ENCODE measurements at regions not wholly inside any gene's neighbourhood (a gene's known extent, or its start where the extent isn't known, plus 50 kb on each side); places are given as distances from the start of the nearest gene placed in this dataset.

GRCh38 chrX:1871887-1872286 is 257.0 kb downstream of the ASMT start:
- no peak for ATAC-seq (ENCODE audit: low read depth)
- DNase-seq (ENCODE audit: low spot score): no peak
- no peak for TF ChIP-seq CTCF (IDR thresholded peaks at IDR 0.05; ENCODE audit: poor library complexity, severe bottlenecking)

GRCh38 chrX:1873671-1874070 is 258.8 kb downstream of the ASMT start:
- H3K4me1 ChIP-seq (ENCODE audit: insufficient read depth, poor library complexity, severe bottlenecking): no peaks in the 10 kb centered on the region
- H3K9me3 ChIP-seq (ENCODE audit: severe bottlenecking): peaks cover 21% of the 10 kb centered on the region
- H3K27ac ChIP-seq (ENCODE audit: poor library complexity, severe bottlenecking): no peak overlapping the region
- no peak overlapping the region for H3K4me3 ChIP-seq (ENCODE audit: severe bottlenecking)
- ATAC-seq (ENCODE audit: low read depth) (no peak), DNase-seq (ENCODE audit: low spot score) (no peak)
- H3K36me3 ChIP-seq (ENCODE audit: low read depth): no peaks in the 10 kb centered on the region
- TF ChIP-seq CTCF (IDR thresholded peaks at IDR 0.05; ENCODE audit: poor library complexity, severe bottlenecking): no peak
- H3K27me3 ChIP-seq (ENCODE audit: insufficient read depth, poor library complexity, severe bottlenecking): no peaks in the 10 kb centered on the region

More at GRCh38 chrX:1871887-1872286, 257.0 kb downstream of the ASMT start:
- Histone ChIP-seq H3K27me3 (ENCODE audit: insufficient read depth, poor library complexity, severe bottlenecking) (no peaks in the 10 kb centered on the region), H3K9me3 (ENCODE audit: severe bottlenecking) (peaks cover 10% of the 10 kb centered on the region), H3K4me1 (ENCODE audit: insufficient read depth, poor library complexity, severe bottlenecking) (no peaks in the 10 kb centered on the region), H3K27ac (ENCODE audit: poor library complexity, severe bottlenecking) (no peak overlapping the region), H3K4me3 (ENCODE audit: severe bottlenecking) (no peak overlapping the region), H3K36me3 (ENCODE audit: low read depth) (no peaks in the 10 kb centered on the region)

- Histone ChIP-seq H3K4me3 (ENCODE audit: severe bottlenecking) (no peak overlapping the region), H3K36me3 (ENCODE audit: low read depth) (no peaks in the 10 kb centered on the region), H3K27ac (ENCODE audit: poor library complexity, severe bottlenecking) (no peak overlapping the region), H3K9me3 (ENCODE audit: severe bottlenecking) (peaks cover 21% of the 10 kb centered on the region), H3K27me3 (ENCODE audit: insufficient read depth, poor library complexity, severe bottlenecking) (no peaks in the 10 kb centered on the region), H3K4me1 (ENCODE audit: insufficient read depth, poor library complexity, severe bottlenecking) (no peaks in the 10 kb centered on the region)
- TF ChIP-seq CTCF (IDR thresholded peaks at IDR 0.05; ENCODE audit: poor library complexity, severe bottlenecking): no peak
- no peak for ATAC-seq (ENCODE audit: low read depth)
- DNase-seq (ENCODE audit: low spot score): no peak
Measured at GRCh38 chrX:1874416-1874815, 259.6 kb downstream of the ASMT start.

GRCh38 chrX:1874899-1875298 is 260.0 kb downstream of the ASMT start:
- no peak for TF ChIP-seq CTCF (IDR thresholded peaks at IDR 0.05; ENCODE audit: poor library complexity, severe bottlenecking)
- ATAC-seq (ENCODE audit: low read depth): no peak
- Histone ChIP-seq H3K27ac (ENCODE audit: poor library complexity, severe bottlenecking) (no peak overlapping the region), H3K36me3 (ENCODE audit: low read depth) (no peaks in the 10 kb centered on the region), H3K9me3 (ENCODE audit: severe bottlenecking) (peaks cover 21% of the 10 kb centered on the region), H3K4me1 (ENCODE audit: insufficient read depth, poor library complexity, severe bottlenecking) (no peaks in the 10 kb centered on the region), H3K27me3 (ENCODE audit: insufficient read depth, poor library complexity, severe bottlenecking) (no peaks in the 10 kb centered on the region), H3K4me3 (ENCODE audit: severe bottlenecking) (no peak overlapping the region)
- no peak for DNase-seq (ENCODE audit: low spot score)

GRCh38 chrX:1876041-1876440 is 261.2 kb downstream of the ASMT start:
- ATAC-seq (ENCODE audit: low read depth): no peak
- Histone ChIP-seq H3K36me3 (ENCODE audit: low read depth) (no peaks in the 10 kb centered on the region), H3K27me3 (ENCODE audit: insufficient read depth, poor library complexity, severe bottlenecking) (no peaks in the 10 kb centered on the region), H3K4me1 (ENCODE audit: insufficient read depth, poor library complexity, severe bottlenecking) (no peaks in the 10 kb centered on the region), H3K4me3 (ENCODE audit: severe bottlenecking) (no peak overlapping the region), H3K9me3 (ENCODE audit: severe bottlenecking) (peaks cover 21% of the 10 kb centered on the region), H3K27ac (ENCODE audit: poor library complexity, severe bottlenecking) (no peak overlapping the region)
- TF ChIP-seq CTCF (IDR thresholded peaks at IDR 0.05; ENCODE audit: poor library complexity, severe bottlenecking): no peak
- no peak for DNase-seq (ENCODE audit: low spot score)

Measured in RWPE2 (cell line).